IMR-90 (cell line): ENCODE measurements at regions not wholly inside any gene's neighbourhood (a gene's known extent, or its start where the extent isn't known, plus 50 kb on each side); places are given as distances from the start of the nearest gene placed in this dataset.

Experiments used
- ATAC-seq: fragments of 200-7000 bp; cut with Tn5 transposase; 2 replicates; pipeline ENCODE4 v1.9.1; 2020; ENCODE audit warnings: low read depth, mild to moderate bottlenecking, moderate library complexity
- BruUV-seq: library from RNA; stranded (reverse); fragments of 400-500 nt; replicated peaks from 2 replicates; lab custom pipeline; 2021; lab: Mats Ljungman, UMichigan
- CTCF ChIA-PET: fragments of 300-600 bp; formaldehyde crosslinking; extraction: SDS; loops from one replicate; lab custom pipeline; 2021; ENCODE audit warnings: antibody characterized with exemption; lab: Yijun Ruan, JAX
- POLR2A ChIA-PET: fragments of 300-600 bp; sonication (Branson Sonifier 250); formaldehyde crosslinking; loops from one replicate; lab custom pipeline; 2022; ENCODE audit warnings: antibody characterized with exemption; ENCODE audit not compliant: unreplicated experiment; lab: Charles Lee
- DNase-seq: peaks from one replicate; pipeline ENCODE4 v3.0.0; 2013
- H2AFZ ChIP-seq: replicated peaks from 2 replicates; pipeline ENCODE3; 2013; ENCODE audit warnings: low read length, mild to moderate bottlenecking; ENCODE audit not compliant: poor library complexity
- H2AK5ac ChIP-seq: 2 replicates; pipeline ENCODE4 v1.6.1; 2013; ENCODE audit warnings: low read depth, low read length, inconsistent platforms
- H2AK9ac ChIP-seq: replicated peaks from 2 replicates; pipeline ENCODE3; 2013; ENCODE audit warnings: mild to moderate bottlenecking, low read depth, low read length, moderate library complexity; ENCODE audit not compliant: poor library complexity
- H2BK120ac ChIP-seq: 2 replicates; pipeline ENCODE4 v1.6.1; 2013; ENCODE audit warnings: low read depth, low read length, inconsistent platforms
- H2BK15ac ChIP-seq: 3 replicates; pipeline ENCODE4 v1.6.1; 2013; ENCODE audit warnings: low read depth, low read length, inconsistent platforms
- H2BK20ac ChIP-seq: 2 replicates; pipeline ENCODE4 v1.6.1; 2013; ENCODE audit warnings: low read depth, mild to moderate bottlenecking, inconsistent platforms, low read length, moderate library complexity
- H2BK5ac ChIP-seq: 2 replicates; pipeline ENCODE4 v1.6.1; 2013; ENCODE audit warnings: mild to moderate bottlenecking, low read depth, low read length, inconsistent platforms; ENCODE audit not compliant: poor library complexity, severe bottlenecking
- H3K14ac ChIP-seq: replicated peaks from 2 replicates; pipeline ENCODE4 v1.6.1; 2013; ENCODE audit warnings: low read depth, low read length, inconsistent platforms
- H3K18ac ChIP-seq: 2 replicates; pipeline ENCODE4 v1.6.1; 2013; ENCODE audit warnings: low read depth, low read length, control low read depth
- H3K23ac ChIP-seq: 2 replicates; pipeline ENCODE4 v1.6.1; 2013; ENCODE audit warnings: low read depth, low read length, inconsistent platforms
- H3K27ac ChIP-seq: 2 replicates; pipeline ENCODE4 v1.5.1; 2013; ENCODE audit warnings: mild to moderate bottlenecking, control low read depth, low read length; ENCODE audit not compliant: insufficient read depth
- H3K27me3 ChIP-seq: 2 replicates; pipeline ENCODE4 v1.6.1; 2013; ENCODE audit warnings: low read length; ENCODE audit not compliant: control insufficient read depth, insufficient read depth
- H3K36me3 ChIP-seq: 2 replicates; pipeline ENCODE4 v1.6.1; 2013; ENCODE audit warnings: low read length, mixed read lengths; ENCODE audit not compliant: control insufficient read depth, insufficient read depth
- H3K4ac ChIP-seq: 2 replicates; pipeline ENCODE4 v1.6.1; 2013; ENCODE audit warnings: low read depth, low read length, inconsistent platforms
- H3K4me1 ChIP-seq: 2 replicates; pipeline ENCODE4 v1.6.1; 2013; ENCODE audit warnings: low read length, mixed read lengths; ENCODE audit not compliant: control insufficient read depth, insufficient read depth
- H3K4me2 ChIP-seq: 2 replicates; pipeline ENCODE4 v1.6.1; 2013; ENCODE audit warnings: low read depth, mild to moderate bottlenecking, control low read depth, low read length, moderate library complexity
- H3K4me3 ChIP-seq: 2 replicates; pipeline ENCODE4 v1.5.1; 2013; ENCODE audit warnings: low read depth, mild to moderate bottlenecking, control low read depth, low read length, moderate library complexity; ENCODE audit not compliant: insufficient read depth
- H3K56ac ChIP-seq: 2 replicates; pipeline ENCODE4 v1.6.1; 2013; ENCODE audit warnings: low read length, inconsistent platforms; ENCODE audit not compliant: insufficient read depth; ENCODE audit errors: extremely low read depth
- H3K79me1 ChIP-seq, 2 experiments: 2 replicates each; pipeline ENCODE4 v1.6.1; 2013; ENCODE audit warnings: low read length in 2 of 2, inconsistent platforms in 1 of 2, low read depth in 1 of 2
- H3K9ac ChIP-seq: 2 replicates; pipeline ENCODE4 v1.6.1; 2013; ENCODE audit warnings: low read depth, low read length, control low read depth
- H3K9me1 ChIP-seq: 2 replicates; pipeline ENCODE4 v1.6.1; 2013; ENCODE audit warnings: low read length, inconsistent platforms; ENCODE audit not compliant: insufficient read depth
- H3K9me3 ChIP-seq: 2 replicates; pipeline ENCODE4 v1.6.1; 2013; ENCODE audit warnings: low read length; ENCODE audit not compliant: control insufficient read depth, insufficient read depth
- H4K20me1 ChIP-seq: 2 replicates; pipeline ENCODE4 v1.6.1; 2013; ENCODE audit warnings: low read length, inconsistent platforms; ENCODE audit not compliant: insufficient read depth
- H4K5ac ChIP-seq: 2 replicates; pipeline ENCODE4 v1.6.1; 2013; ENCODE audit warnings: mild to moderate bottlenecking, low read depth, low read length, control low read depth
- H4K8ac ChIP-seq, 2 experiments: 2 replicates each; pipeline ENCODE4 v1.6.1; 2013; ENCODE audit warnings: low read depth in 2 of 2, low read length in 2 of 2, control low read depth in 1 of 2, inconsistent platforms in 1 of 2
- H4K91ac ChIP-seq: 2 replicates; pipeline ENCODE4 v1.6.1; 2013; ENCODE audit warnings: low read depth, low read length, inconsistent platforms; ENCODE audit not compliant: insufficient read depth
- BHLHE40 ChIP-seq: fragments of 150-350 bp; IDR thresholded peaks from 2 replicates; pipeline ENCODE4 v1.6.1; 2016; ENCODE audit warnings: mild to moderate bottlenecking, low read depth, low read length
- CEBPB ChIP-seq: IDR thresholded peaks from 2 replicates; pipeline ENCODE4 v1.6.1; 2012; ENCODE audit warnings: low read depth, low read length, improper control_type of control experiment
- CHD1 ChIP-seq: IDR thresholded peaks from 2 replicates; pipeline ENCODE4 v1.6.1; 2012; ENCODE audit warnings: low read depth, low read length, improper control_type of control experiment
- FOS ChIP-seq: fragments of 150-350 bp; IDR thresholded peaks from 2 replicates; pipeline ENCODE4 v1.6.1; 2016; ENCODE audit warnings: low read depth, low read length
- MAFK ChIP-seq: IDR thresholded peaks from 2 replicates; pipeline ENCODE4 v1.6.1; 2012; ENCODE audit warnings: low read depth, low read length, improper control_type of control experiment
- MXI1 ChIP-seq: IDR thresholded peaks from 2 replicates; pipeline ENCODE4 v1.6.1; 2012; ENCODE audit warnings: low read depth, mild to moderate bottlenecking, low read length, moderate library complexity, borderline replicate concordance
- NFE2L2 ChIP-seq: fragments of 150-350 bp; IDR thresholded peaks from 2 replicates; pipeline ENCODE4 v1.6.1; 2016; ENCODE audit warnings: low read depth, mild to moderate bottlenecking, low read length
- POLR2A ChIP-seq: IDR thresholded peaks from 2 replicates; pipeline ENCODE4 v1.6.1; 2012; ENCODE audit warnings: mild to moderate bottlenecking, low read depth, low read length
- RAD21 ChIP-seq: IDR thresholded peaks from 2 replicates; pipeline ENCODE4 v1.6.1; 2012; ENCODE audit warnings: low read length, improper control_type of control experiment
- RCOR1 ChIP-seq: IDR thresholded peaks from 2 replicates; pipeline ENCODE4 v1.6.1; 2012; ENCODE audit warnings: mild to moderate bottlenecking, low read length, improper control_type of control experiment; ENCODE audit not compliant: insufficient replicate concordance
- RFX5 ChIP-seq: IDR thresholded peaks from 2 replicates; pipeline ENCODE4 v1.8.0; 2012; ENCODE audit warnings: low read depth, mild to moderate bottlenecking, low read length, moderate library complexity
- SMC3 ChIP-seq: fragments of 150-350 bp; IDR thresholded peaks from 2 replicates; pipeline ENCODE4 v1.6.1; 2016; ENCODE audit warnings: low read depth, mild to moderate bottlenecking, antibody characterized with exemption, low read length, moderate library complexity
- WGBS, 2 experiments: methylation state at CpG; one replicate each; pipeline versions ENCODE4 v1.1.5 to v1.1.7; 2013; ENCODE audit warnings: missing lambda C conversion rate in 2 of 2; ENCODE audit not compliant: insufficient read length in 1 of 2; ENCODE audit errors: extremely low coverage in 2 of 2; 5-methylcytosine and 5-hydroxymethylcytosine counted together
- dilution Hi-C: fragments of 300-500 bp; cut with HindIII; formaldehyde crosslinking; loops from one replicate; pipeline ENCODE4 v1.14.3; 2018; ENCODE audit warnings: low sequenced_read_pairs; ENCODE audit not compliant: unreplicated experiment
- in situ Hi-C: fragments of 300-500 bp; cut with MboI; formaldehyde crosslinking; loops from 3 replicates; pipeline ENCODE4 v1.14.3; 2019; ENCODE audit warnings: low sequenced_read_pairs, inconsistent platforms, mixed read lengths
- intact Hi-C: fragments of 100-400 bp; cut with micrococcal nuclease; formaldehyde crosslinking; loops from 2 replicates; pipeline ENCODE4 v1.10.0; 2022
- TF ChIP-seq, protein P1 (sequence below): fragments of 150-350 bp; IDR thresholded peaks from 2 replicates; pipeline ENCODE4 v1.6.1; 2017; ENCODE audit warnings: mild to moderate bottlenecking, antibody characterized with exemption, low read length, low read depth
- TF ChIP-seq, protein P2 (sequence below): fragments of 150-350 bp; IDR thresholded peaks from 2 replicates; pipeline ENCODE4 v1.6.1; 2016; ENCODE audit warnings: low read depth, mild to moderate bottlenecking, low read length, moderate library complexity, borderline replicate concordance

DNA sequence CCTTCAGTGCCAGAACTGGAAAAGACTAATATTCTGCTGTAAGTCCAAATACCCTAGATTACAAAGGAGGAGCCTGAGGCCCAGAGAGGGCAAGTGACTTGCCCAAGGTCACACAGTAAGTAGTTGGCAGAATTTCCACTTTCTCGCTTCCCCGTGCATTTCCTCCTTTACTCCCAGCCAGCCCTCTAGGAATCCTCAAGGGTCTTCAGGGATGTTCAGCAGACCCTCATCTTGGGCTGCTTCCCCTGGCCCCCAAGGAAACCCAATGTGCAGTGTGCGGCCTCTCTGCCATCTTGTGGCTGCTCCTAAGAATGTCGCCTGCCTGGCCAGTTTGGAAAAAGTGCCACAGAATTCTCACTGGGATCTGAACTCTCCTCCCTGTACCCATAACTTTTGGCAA, 217.7 kb upstream of the LRFN2 start:
- Histone ChIP-seq H4K8ac (no peak overlapping the region), H3K27me3 (peaks cover 2% of the 10 kb centered on the region; the same call in 1 of the 2 replicates), H3K79me1 (no peaks in the 10 kb centered on the region), H4K20me1 (no peaks in the 10 kb centered on the region), H2BK120ac (no peak overlapping the region), H2AFZ (no peak overlapping the region), H3K27ac (no peak overlapping the region), H3K4me3 (no peak overlapping the region), H2BK20ac (no peak overlapping the region), H2BK15ac (no peak overlapping the region), H2AK9ac (no peak overlapping the region), H3K36me3 (no peaks in the 10 kb centered on the region), H3K56ac (no peak overlapping the region), H3K4ac (no peak overlapping the region), H4K5ac (no peak overlapping the region), H2BK5ac (no peak overlapping the region), H3K18ac (no peak overlapping the region), H3K4me1 (no peaks in the 10 kb centered on the region), H4K91ac (no peak overlapping the region), H3K23ac (no peak overlapping the region), H3K9me1 (no peaks in the 10 kb centered on the region), H3K9me3 (no peaks in the 10 kb centered on the region), H3K14ac (no peak overlapping the region), H2AK5ac (no peak overlapping the region), H3K4me2 (no peak overlapping the region), H3K9ac (no peak overlapping the region)
- no peak for DNase-seq
- intact Hi-C loops (no loop called here), dilution Hi-C loops (no loop called here), in situ Hi-C loops (no loop called here)
- TF ChIP-seq MXI1 (no peak), CHD1 (no peak), SMC3 (no peak), FOS (no peak), BHLHE40 (no peak), CEBPB (no peak), RAD21 (no peak), POLR2A (no peak), NFE2L2 (no peak), RFX5 (no peak), MAFK (no peak), RCOR1 (no peak)
- TF ChIP-seq, protein P1, sequence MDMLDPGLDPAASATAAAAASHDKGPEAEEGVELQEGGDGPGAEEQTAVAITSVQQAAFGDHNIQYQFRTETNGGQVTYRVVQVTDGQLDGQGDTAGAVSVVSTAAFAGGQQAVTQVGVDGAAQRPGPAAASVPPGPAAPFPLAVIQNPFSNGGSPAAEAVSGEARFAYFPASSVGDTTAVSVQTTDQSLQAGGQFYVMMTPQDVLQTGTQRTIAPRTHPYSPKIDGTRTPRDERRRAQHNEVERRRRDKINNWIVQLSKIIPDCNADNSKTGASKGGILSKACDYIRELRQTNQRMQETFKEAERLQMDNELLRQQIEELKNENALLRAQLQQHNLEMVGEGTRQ = no peak
- TF ChIP-seq, protein P2, sequence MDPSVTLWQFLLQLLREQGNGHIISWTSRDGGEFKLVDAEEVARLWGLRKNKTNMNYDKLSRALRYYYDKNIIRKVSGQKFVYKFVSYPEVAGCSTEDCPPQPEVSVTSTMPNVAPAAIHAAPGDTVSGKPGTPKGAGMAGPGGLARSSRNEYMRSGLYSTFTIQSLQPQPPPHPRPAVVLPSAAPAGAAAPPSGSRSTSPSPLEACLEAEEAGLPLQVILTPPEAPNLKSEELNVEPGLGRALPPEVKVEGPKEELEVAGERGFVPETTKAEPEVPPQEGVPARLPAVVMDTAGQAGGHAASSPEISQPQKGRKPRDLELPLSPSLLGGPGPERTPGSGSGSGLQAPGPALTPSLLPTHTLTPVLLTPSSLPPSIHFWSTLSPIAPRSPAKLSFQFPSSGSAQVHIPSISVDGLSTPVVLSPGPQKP = no peak
- POLR2A ChIA-PET = no interaction called here
- BruUV-seq = no TSS peak
- 93% methylated on average over 3 of the region's 4 CpGs; no CpG with 5 or more reads in 1 of the 2 experiments for WGBS, 2 experiments
- CTCF ChIA-PET = no interaction called here
- ATAC-seq = no peak
